HG02840 (cell line): ENCODE measurements at regions not wholly inside any gene's neighbourhood (a gene's known extent, or its start where the extent isn't known, plus 50 kb on each side); places are given as distances from the start of the nearest gene placed in this dataset.
"Not testable (repeated sequence)": the region's sequence is repeated elsewhere in the genome, so short reads cannot be mapped to it uniquely, and the experiment has no call there.

Experiments
- ATAC-seq: cut with Tn5 transposase; IDR thresholded peaks from one replicate; pipeline ENCODE4 v1.9.1; 2021; ENCODE audit warnings: mild to moderate bottlenecking, moderate library complexity, moderate number of reproducible peaks; ENCODE audit not compliant: unreplicated experiment, low FRiP score

DNA sequence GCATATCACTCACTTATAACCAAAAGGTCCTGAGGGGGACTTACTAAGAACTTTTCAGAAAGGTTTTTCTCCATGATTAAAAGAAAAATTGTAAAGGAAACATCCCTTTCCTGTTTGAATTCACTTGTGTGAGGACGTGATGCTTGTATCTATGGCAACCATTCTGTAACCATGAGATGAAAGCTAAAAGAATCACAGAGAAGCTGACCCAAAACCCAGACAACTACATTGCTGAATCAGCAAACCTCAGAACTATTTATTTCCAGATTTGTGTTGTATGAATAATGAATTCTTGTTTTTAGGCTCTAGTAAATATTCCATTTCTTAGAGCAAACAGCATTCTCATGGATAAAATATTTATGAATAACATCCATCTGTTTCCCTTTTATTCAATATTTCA, 91.2 kb downstream of the RCHY1 start:
- ATAC-seq, result no peak

DNA sequence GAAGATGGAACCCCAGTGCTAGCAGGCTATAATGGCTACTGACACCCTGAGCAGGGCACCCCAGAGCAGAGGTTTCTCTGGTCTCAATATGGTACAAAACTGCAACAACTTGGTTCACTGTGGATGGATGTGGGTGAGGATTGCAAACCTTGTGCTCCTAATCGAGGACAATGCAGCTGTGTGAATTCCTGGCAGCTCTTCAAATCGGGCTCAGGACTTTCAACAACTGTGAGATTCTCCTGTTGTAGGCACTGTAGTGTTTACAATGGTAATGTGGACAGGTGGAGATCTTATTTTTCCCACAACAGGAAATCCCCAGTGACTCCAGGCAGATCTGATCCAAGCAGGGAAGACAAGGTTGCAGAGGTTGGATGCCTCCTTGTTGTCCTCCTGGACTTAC, 101.5 kb downstream of the RCHY1 start:
- ATAC-seq, result no peak

- no peak for ATAC-seq
Measured at GRCh38 chr4:75398501-75398900, 115.7 kb downstream of the RCHY1 start.

DNA sequence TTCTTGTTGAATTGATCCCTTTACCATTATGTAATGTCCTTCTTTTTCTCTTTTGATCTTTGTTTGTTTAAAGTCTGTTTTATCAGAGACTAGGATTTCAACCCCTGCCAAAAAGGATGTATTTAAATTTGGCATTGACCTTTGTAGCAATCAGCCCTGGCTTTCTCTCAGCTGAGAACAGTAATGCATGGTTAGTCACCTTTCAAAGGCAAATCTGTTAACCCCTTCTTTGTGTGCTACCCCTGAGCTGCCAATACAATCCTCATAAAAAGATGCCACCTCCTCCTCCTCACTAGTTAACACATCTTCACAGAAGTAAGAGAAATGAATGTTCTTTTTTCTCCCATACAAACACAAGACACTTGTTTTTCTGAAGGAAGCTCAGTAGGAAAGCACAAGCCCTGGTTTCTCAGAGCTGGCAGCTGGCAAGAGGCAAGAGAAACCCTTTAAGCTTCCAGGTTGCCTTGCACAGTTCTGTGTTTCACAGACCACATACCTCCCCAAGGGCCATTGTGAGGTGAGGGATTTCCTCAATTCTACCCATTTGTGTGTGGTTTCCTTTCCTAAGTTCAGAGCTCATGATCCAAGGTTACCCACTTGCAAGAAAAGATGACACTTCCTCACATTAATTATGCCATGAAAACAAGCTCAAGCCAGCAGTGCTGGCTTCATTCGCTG, 122.6 kb downstream of the RCHY1 start:
- no peak for ATAC-seq

DNA sequence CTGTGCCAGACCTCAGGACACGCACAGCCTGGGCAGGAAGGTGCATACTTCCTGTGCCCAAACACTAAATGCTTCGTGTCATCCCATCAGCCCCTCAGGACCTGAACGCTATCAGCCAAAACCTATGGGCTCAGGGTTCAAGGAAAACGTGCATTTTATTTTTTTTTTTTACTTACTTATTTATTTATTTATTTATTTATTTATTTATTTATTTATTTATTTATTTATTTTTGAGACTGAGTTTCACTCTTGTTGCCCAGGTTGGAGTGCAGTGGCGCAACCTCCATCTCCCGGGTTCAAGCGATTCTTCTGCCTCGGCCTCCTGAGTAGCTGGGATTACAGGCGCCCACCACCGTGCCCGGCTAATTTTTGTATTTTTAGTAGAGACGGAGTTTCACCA, 127.8 kb downstream of the RCHY1 start:
- ATAC-seq, result not testable (repeated sequence)

DNA sequence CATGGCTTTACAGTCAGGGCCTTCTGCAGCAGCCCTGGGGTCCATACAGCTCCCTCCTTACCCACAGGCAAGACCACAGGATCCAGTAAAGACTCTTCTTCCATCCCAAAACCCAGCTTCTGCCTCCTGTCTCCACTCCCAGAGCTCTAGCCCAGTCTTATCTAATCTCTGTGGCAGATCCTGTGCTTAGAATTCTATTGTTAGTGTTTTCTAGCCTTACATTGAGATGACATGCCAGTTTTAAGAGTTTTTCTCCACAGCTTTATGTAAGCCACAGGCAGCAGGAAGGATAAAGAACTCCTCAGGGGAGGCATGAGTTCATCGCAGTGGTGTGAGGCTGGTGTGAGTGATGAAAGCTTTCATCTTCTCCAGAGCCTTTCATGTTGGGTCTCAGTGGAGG, 129.1 kb downstream of the RCHY1 start:
- ATAC-seq, result no peak

DNA sequence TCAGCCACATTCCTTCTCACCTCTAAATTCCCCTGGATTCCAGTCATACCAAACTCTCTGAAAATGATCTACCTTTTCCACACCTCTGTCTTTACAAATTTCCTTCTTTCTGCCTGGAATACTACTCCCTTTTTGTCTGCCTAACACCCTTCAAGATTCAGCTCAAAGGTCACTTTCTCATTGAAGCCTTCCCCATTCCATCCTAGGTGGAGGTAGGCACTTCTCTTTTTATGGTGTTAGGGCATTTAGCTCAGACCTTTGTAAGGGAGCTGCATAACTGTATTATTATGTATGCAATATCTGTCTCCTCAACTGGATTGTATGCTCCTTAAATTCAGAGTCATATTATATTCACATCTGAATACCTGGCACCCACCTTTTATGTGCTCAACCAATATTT, 137.7 kb downstream of the RCHY1 start:
- ATAC-seq, result no peak

DNA sequence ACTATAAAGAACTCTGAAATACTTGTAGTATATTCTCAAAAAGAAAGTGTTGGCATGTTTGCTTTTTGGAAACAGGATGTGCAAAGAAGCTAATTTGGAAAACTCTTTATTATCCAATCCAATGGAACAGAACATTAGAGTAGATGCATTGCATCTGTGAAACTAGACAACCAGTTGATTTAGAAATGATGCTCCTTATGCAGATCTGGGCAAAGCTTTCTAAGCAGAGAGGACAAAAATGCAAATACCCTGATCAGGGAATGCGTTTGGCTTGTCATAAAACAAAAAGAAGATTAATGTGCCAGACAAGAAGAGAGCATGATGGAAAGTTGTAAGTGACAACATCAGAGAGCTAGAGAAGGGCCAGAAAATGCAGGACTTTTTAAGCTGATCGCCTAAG, 142.3 kb downstream of the RCHY1 start:
- ATAC-seq, result no peak

DNA sequence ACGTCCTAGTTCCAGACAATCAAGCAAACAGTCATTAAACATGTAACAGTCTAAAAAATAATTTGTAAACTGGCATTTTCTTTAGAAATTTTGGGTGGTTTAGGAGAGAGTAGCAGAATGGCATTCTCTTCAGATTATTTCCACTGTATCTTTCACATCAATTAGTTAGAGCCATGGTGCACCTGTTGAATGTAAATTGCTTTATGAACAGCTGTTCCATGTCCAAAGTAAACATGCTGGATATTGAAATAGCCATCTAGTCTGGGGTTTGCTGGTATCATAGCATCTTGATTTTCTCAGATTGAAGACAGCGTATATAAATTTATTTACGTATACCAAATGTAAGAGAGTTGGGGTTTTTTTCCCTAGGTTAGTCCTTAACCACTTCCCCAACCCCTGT, 143.6 kb downstream of the RCHY1 start:
- no peak for ATAC-seq

GRCh38 chr4:75345423-75345822, 168.8 kb downstream of the RCHY1 start:
- no peak for ATAC-seq

DNA sequence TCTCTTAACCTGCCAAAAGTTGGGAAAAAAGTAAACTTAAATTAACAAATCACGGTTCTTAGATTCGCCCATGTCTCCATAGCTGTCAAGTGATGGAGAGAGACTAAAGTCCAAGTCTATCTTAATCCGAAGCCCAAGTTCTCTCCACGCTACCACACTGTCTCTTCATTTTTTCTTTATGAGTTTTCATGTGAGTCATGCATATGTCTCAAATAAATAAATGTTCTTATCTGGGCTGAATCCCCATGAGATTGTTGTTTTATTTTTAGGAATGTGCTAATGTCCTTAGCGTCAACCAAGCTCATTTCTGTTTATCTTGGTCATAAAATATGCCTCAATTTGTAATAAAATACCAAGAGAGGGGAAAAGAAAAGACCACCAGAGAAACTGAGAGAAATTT, 169.3 kb downstream of the RCHY1 start:
- no peak for ATAC-seq

GRCh38 chr4:75343333-75343732, 170.9 kb downstream of the RCHY1 start:
- ATAC-seq, result no peak

DNA sequence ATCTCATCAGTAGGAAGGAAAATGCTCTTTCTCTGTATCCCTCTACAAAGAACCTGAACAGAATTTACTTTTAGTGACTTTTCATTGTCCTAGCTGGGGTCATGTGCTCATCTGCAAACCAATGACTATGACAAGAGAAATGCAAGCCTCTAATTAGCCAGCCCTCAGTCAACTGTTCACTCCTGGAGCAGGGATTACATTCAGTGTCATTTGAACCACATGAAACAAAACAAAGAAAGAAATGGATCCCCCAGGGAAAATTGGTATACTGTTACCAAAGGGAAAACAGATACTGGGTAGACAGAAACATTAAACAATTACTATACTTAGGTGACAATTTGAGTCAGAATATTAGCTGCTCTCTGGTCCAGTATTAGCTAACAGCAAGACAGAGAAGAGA, 173.6 kb downstream of the RCHY1 start:
- no peak for ATAC-seq

DNA sequence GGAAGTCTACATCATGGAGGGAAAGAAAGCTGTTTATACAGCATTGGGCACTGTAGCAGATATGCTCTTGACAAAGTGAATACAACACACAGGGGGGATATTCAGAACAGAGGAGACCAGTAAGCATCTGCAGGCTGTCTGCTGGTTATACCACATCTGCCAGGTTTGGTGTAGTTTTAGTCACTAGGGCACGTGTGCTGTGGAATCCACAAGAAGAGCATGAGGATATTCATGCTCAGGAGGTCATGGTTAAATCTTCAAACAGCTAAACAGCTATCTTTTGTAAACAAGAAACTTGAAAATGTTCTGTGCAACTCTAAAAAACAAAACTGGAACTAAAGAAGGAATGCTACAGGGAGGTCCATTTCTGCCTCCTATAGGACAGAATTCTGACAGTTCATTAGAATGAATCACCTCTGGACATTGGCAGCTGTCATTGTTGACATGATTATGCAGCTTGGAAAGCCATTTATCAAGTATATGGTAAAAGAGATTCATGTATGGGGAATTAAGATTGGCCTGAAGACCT, 175.8 kb downstream of the RCHY1 start:
- no peak for ATAC-seq

DNA sequence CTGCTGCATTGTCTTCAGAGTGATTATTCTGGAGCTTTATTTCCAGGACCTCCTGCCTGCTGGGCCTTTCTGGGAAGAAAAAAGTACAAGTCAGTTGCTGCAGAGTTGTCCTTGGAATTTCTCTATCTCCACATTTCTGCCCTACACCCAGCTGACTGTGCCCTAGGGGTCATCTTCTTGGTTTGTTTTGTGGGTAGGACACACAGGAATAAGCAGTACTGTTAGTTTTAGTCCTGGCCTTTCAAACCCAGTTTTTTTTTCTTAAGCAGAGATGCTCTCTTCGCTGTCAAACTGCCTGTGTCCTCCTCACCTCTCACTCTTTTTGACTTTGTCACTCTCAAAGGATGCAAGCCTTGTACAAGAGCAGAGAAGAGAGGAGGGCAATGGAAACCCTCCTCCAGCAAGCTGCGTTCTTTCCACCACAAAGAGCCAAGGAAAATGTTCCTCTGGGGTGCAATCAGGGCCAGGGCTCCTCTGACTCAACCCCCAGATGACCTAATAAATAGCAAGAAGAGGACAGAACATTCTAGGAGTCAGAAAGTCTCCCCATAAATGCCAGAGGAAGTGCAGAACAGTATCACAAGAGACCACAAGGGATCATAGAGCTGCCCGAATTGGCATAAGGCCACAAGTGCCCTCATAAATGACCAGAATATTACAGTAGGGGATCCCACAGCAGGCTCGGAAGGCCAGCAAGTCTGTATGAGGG, 186.2 kb downstream of the RCHY1 start:
- ATAC-seq, result no peak

DNA sequence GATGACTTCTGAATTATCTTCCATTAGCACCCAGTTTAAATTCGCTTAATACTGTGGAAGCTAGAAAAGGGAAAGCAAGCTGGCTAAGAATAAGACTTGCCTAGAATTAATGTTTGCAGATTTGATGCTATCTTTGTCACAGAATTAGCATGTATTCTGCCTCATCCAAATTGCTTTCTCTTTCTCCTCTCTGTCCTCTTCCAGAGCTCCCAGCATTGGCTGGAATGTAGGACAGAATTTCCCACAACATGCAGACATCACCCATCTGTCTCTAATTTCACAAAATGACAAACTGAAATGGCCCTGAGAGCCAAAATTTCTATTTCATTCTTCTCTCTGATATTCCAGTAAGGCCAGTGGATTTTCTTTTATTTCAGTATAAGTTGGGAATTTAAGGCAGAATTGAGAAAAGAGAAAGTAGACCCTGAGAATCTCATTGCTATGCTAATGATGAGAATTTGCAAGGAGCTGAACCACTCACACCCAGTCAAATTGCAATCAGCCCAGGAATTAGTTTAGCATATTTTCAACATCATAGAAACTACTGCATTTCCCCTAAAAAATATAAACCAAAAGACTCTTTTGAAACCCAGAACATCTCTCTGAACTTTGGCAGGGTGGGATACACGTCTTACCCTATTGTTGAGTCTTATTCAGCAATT, 188.8 kb downstream of the RCHY1 start:
- ATAC-seq, result no peak

DNA sequence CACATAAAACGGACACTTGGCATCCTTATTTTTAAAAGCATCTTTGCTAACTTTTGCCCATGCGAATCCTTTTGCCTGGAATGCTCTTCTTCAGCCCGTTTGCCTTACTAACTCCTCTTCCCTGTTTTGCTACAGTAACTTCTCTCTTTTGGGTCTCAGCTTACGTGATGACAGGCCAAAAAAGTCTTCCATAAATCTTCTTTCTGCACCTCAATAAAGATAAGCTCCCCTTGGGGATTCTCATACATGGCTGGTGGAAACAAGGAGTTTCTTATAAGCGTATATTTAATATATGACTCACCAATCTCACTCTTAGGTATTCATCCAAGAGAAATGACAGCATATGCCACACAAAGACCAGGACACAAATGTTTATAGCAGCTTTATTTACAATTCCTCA, 192.7 kb downstream of the RCHY1 start:
- no peak for ATAC-seq

- ATAC-seq, result not testable (repeated sequence)
Measured at GRCh38 chr4:75317641-75318040, 196.6 kb downstream of the RCHY1 start.

DNA sequence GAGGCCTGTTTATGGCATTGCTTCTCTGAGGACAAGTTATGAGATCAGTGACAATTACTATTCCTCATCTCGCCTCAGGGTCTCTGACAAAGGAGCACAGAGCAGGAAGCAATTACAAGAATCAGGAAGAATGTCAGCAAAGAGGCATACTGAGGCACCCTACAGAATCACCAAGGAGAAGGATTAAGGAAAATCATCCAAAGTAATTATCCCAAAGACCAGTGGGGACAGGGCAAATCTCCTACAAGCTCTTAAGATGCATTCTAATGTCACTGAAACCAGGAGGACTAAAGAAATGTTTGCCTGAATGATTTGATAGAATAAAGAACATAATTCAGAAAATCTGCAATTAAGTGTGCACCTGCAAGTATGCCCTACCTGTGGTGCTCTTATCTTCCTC, 206.2 kb downstream of the RCHY1 start:
- no peak for ATAC-seq

DNA sequence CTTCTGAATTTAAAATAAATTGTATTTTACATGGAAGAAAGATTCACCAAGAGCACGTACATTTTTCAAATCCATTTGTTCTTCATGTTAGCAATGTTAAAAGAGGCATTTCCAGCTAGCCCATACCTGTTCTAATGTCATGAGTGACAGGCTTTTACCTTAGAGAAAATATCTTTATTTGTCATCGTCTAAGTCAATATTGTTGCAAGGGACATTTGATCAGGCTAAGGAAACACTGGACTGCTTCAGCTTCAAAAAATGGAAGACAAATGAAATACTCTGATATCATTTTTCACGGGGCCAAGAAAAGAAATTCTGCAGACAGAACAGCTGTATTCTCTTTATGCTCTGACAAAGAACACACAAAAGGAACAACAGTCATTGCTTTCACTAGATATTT, 207.7 kb downstream of the RCHY1 start:
- no peak for ATAC-seq

GRCh38 chr4:75302648-75303047, 211.6 kb downstream of the RCHY1 start:
- ATAC-seq, result no peak
